WERI-Rb-1 (cell line): ENCODE measurements at regions not wholly inside any gene's neighbourhood (a gene's known extent, or its start where the extent isn't known, plus 50 kb on each side); places are given as distances from the start of the nearest gene placed in this dataset.

ENCODE experiments used
- DNase-seq: peaks from one replicate; pipeline ENCODE4 v3.0.0-alpha.2; 2020
- H3K27ac ChIP-seq: fragments of 250-450 bp; sonication (Bioruptor Pico); 2 replicates; pipeline ENCODE4 v1.5.1; 2020; ENCODE audit warnings: mild to moderate bottlenecking, moderate library complexity
- H3K27me3 ChIP-seq: fragments of 250-450 bp; sonication (Bioruptor Pico); 2 replicates; pipeline ENCODE4 v1.5.1; 2021; ENCODE audit warnings: mild to moderate bottlenecking, low read depth, moderate library complexity; ENCODE audit not compliant: insufficient read depth, severe bottlenecking
- H3K36me3 ChIP-seq: fragments of 250-450 bp; sonication (Bioruptor Pico); 2 replicates; pipeline ENCODE4 v1.5.1; 2020; ENCODE audit warnings: mild to moderate bottlenecking, moderate library complexity
- H3K4me3 ChIP-seq: 2 replicates; pipeline ENCODE4 v1.5.1; 2011; ENCODE audit warnings: low read depth, mild to moderate bottlenecking, control low read depth, low read length
- H3K9me3 ChIP-seq: fragments of 250-450 bp; sonication (Bioruptor Pico); 2 replicates; pipeline ENCODE4 v1.5.1; 2021; ENCODE audit warnings: mild to moderate bottlenecking, moderate library complexity; ENCODE audit not compliant: severe bottlenecking
- TF ChIP-seq, protein P1 (sequence below): IDR thresholded peaks from 2 replicates; pipeline ENCODE4 v1.5.1; 2011; ENCODE audit warnings: low read depth, mild to moderate bottlenecking, control low read depth, inconsistent platforms, low read length

DNA sequence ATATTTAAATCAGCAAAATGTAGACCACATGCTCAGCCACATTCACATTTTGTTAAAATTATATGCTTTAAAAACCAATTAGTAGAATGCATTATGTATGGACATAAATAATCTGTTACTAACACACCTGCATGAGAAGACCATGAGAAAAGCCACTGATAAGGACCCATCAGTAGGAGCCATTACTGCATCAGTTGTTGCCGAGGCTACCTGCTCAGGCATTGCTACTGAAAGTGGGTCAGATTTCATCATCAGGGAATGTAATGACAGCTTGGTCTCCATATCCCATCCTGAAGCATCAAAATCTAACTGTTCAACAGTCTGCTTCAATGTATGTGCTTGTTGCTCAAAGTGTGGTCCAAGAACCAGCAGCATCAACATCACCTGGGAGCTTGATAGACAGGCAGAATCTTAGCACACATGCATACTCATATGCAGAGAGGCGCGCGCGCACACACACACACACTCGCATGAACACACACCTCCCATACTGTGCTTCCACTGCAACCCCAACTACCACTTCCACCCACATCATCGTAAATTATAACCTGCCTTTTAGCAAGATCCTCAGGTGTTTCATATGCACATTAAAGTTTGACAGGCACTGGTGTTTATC, 72.4 kb upstream of the FOXB1 start:
- H3K9me3 ChIP-seq = no peaks in the 10 kb centered on the region
- H3K4me3 ChIP-seq = no peak overlapping the region
- H3K36me3 ChIP-seq = no peaks in the 10 kb centered on the region
- no peak for DNase-seq
- TF ChIP-seq, protein P1, sequence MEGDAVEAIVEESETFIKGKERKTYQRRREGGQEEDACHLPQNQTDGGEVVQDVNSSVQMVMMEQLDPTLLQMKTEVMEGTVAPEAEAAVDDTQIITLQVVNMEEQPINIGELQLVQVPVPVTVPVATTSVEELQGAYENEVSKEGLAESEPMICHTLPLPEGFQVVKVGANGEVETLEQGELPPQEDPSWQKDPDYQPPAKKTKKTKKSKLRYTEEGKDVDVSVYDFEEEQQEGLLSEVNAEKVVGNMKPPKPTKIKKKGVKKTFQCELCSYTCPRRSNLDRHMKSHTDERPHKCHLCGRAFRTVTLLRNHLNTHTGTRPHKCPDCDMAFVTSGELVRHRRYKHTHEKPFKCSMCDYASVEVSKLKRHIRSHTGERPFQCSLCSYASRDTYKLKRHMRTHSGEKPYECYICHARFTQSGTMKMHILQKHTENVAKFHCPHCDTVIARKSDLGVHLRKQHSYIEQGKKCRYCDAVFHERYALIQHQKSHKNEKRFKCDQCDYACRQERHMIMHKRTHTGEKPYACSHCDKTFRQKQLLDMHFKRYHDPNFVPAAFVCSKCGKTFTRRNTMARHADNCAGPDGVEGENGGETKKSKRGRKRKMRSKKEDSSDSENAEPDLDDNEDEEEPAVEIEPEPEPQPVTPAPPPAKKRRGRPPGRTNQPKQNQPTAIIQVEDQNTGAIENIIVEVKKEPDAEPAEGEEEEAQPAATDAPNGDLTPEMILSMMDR = no peak
- H3K27me3 ChIP-seq = no peaks in the 10 kb centered on the region
- H3K27ac ChIP-seq = no peak overlapping the region

DNA sequence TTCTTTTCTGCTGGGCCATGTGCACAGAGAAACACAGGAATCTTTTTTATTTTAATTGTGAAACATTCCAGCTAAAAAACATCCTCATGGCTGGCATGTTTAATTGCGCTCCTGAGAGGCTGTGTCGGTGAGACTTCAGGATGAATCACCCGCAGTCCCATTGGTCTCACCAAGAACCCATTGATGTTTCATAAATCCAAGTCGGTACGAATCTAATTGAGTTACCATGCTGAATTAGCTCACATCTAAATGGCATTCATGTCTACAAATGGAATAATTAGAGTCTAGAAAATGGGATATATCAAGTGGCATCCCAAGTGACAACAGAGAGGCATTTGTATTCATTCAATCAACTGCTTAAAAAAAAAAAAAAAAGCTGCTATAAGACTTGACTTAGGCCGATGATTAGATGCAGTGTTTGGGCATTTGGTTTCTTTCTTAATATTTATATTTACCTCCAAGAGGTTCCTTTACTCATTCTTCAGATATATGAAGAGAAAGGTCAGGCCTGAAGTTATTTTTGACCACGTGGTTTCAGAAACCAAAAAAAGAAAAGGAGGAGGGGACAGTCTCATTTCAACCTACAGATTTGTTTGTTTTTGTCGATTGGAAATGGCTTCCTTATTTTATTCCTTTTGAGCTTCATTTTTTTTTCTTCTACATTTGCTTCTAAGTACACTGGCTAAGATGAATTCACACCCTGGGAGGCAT, 79.1 kb upstream of the FOXB1 start:
- TF ChIP-seq, protein P1 = no peak
- H3K4me3 ChIP-seq = no peak overlapping the region
- no peak overlapping the region for H3K27ac ChIP-seq
- no peak for DNase-seq
- no peaks in the 10 kb centered on the region for H3K9me3 ChIP-seq
- H3K27me3 ChIP-seq = no peaks in the 10 kb centered on the region
- no peaks in the 10 kb centered on the region for H3K36me3 ChIP-seq

DNA sequence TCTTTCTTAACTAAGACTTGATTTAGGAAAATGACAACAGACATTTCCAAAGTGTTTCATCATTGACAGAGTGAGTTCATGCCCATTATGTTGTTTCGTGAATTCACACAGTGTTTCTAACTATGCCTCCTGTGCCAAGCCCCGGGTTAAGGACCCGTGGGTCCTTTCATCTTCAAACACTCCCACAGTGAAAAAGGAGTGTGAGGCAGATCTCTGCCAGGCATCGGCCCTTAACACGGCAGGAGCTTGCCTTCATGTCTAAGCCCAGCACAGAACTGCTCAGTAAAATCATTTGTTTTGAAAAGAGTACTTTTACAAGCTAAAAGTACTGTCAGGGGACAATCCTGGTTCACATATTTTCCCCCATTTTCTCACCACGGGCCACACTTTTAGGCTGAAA, 80.0 kb upstream of the FOXB1 start:
- H3K36me3 ChIP-seq = no peaks in the 10 kb centered on the region
- TF ChIP-seq, protein P1 = no peak
- DNase-seq = no peak

DNA sequence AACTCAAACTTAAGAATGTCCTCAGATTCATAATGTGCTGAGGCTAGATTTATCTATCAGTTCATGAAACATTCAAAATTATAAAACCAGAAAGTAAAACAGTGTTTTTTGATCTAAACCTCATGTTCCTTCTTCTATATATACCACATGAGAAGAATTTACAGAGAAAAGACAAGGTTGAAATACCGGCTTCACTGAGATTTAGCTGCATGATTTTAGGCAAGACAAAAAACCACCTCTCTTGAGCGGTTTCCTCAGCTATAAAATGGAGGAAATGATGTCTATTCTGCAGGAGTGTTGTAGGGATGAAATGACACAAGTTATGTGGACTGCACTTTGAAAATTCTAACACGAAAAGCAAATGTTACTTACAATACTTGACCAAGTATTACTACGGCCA, 80.6 kb upstream of the FOXB1 start:
- Histone ChIP-seq H3K36me3 (no peaks in the 10 kb centered on the region), H3K27me3 (no peaks in the 10 kb centered on the region), H3K27ac (no peak overlapping the region), H3K9me3 (no peaks in the 10 kb centered on the region), H3K4me3 (no peak overlapping the region)
- TF ChIP-seq, protein P1 = no peak
- no peak for DNase-seq

More for the DNA sequence above, 80.0 kb upstream of the FOXB1 start:
- Histone ChIP-seq H3K27me3 (no peaks in the 10 kb centered on the region), H3K9me3 (no peaks in the 10 kb centered on the region), H3K27ac (no peak overlapping the region), H3K4me3 (no peak overlapping the region)

DNA sequence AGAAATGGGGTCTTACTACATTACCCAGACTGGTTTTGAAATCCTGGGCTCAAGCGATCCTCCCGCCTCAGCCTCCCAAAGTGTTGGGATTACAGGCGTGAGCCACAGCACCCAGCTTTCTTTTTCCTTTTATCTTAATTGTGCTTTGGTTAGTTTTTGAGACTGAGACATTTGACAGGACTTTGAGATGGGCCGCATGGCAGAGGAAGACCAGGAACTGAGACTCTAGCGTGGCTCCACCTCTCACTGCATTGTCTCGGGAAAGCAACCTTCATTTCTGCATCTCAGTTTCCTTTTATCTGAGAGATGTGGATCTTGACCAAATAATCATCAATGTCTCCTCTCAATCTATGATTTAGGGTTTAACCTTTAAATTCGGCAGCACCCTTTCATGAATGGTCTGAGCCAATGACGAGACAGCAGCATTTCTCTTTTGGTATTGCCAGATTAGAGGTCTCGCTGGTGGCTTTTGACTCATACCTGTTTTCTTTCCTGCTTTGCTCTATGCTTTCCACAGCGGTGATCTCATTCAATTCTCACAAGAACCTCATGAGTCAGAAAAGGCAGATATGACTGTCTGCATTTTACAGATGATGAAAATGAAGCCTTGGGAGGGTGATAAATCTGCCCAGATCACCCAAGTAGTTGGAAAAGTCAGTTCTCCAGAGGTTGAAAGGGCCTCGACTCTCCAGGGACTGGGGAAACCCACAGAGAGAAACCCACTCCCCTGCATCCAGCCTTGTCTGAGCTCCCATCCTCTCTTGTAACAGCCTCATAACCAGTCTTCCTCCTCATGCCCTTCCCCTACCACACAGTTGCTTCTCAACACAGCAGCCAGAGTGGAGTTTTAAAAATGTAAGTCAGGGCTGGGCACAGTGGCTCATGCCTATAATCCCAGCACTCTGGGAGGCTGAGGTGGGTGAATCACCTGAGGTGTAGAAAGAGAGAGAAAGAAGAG, 84.8 kb upstream of the FOXB1 start:
- no peaks in the 10 kb centered on the region for H3K27me3 ChIP-seq
- no peak overlapping the region for H3K4me3 ChIP-seq
- H3K27ac ChIP-seq = no peak overlapping the region
- no peaks in the 10 kb centered on the region for H3K36me3 ChIP-seq
- no peaks in the 10 kb centered on the region for H3K9me3 ChIP-seq
- no peak for DNase-seq
- TF ChIP-seq, protein P1 = no peak
